ENCODE measurements at regions not wholly inside any gene's neighbourhood (a gene's known extent, or its start where the extent isn't known, plus 50 kb on each side); places are given as distances from the start of the nearest gene placed in this dataset.

DNA sequence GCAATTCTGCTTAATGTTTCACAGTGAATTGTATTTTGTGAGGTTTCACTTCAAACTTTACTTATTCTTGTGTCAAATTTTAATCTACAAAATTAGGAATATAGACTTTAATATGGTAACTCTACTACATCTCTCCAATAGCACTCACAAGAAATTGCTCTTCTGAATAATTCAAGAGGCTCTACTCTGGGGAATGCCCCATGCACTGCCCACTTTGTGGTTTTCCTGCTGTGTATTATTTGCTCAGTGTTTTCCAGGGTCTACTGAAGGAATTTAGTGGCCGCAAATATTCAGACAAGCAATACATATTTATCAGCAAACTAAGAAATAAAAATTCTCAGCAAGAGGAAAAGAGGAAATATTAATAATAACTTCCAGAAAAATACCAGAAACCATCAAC lies 611.4 kb downstream of the TNS3 start:
- H3K4me3 ChIP-seq (ENCODE audit: low read depth, low read length) = no peak overlapping the region
- TF ChIP-seq, protein P1, sequence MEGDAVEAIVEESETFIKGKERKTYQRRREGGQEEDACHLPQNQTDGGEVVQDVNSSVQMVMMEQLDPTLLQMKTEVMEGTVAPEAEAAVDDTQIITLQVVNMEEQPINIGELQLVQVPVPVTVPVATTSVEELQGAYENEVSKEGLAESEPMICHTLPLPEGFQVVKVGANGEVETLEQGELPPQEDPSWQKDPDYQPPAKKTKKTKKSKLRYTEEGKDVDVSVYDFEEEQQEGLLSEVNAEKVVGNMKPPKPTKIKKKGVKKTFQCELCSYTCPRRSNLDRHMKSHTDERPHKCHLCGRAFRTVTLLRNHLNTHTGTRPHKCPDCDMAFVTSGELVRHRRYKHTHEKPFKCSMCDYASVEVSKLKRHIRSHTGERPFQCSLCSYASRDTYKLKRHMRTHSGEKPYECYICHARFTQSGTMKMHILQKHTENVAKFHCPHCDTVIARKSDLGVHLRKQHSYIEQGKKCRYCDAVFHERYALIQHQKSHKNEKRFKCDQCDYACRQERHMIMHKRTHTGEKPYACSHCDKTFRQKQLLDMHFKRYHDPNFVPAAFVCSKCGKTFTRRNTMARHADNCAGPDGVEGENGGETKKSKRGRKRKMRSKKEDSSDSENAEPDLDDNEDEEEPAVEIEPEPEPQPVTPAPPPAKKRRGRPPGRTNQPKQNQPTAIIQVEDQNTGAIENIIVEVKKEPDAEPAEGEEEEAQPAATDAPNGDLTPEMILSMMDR (IDR thresholded peaks at IDR 0.05; ENCODE audit: low read depth, low read length) = no peak

DNA sequence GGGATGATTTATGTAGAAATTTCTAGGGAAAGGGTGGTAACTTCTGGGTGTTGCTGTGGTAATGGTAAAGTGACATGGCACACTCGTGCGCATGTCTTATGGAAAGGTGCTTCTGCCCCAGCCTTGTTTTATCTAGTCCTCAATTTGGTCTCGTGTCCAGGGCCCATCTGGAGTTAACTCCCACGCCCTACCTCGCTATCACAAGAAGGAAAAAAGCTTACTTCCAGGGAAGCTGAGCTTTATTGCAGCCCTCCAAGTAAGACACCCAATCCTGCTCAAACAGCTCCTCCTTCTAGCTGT lies 611.8 kb downstream of the TNS3 start:
- no peak overlapping the region for H3K4me3 ChIP-seq (ENCODE audit: low read depth, low read length)
- TF ChIP-seq, protein P1 (IDR thresholded peaks at IDR 0.05; ENCODE audit: low read depth, low read length) = no peak

DNA sequence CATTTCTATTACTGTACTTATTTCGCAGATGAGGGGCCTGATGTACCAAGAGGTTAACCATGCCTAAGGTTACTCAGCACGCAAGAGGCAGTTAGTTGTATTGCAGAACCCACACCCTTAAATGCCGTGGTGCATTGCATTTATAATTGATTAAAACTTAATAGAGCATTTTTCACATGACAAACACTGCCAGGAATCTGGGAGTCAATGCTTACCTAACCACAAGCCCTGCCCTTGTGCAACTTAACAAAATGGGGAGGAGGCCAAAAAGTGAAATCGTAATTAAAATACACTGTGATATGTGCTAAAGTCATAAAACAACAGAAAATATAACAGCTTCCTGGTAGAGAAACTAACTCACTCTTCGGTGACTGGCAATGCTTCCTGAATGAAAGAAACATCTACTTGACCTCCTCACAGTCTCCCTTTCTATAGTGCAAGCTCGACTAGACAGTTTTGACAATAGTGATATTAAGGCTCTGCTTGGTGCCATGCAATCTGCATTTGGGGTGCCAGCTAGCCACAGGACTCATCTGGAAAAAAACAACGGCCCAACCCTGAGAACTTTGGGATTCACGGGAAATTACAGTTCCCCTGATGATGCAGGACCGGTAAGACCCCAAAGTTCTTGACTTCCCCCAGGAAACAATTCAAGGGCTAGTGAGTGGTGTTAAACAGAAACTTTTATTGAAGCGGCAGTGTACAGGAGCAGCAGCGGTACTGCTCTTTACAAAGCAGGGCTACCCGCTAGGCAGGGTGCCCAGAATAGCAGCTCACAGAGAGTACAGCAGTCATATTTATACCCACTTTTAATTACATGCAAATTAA lies 612.4 kb downstream of the TNS3 start:
- H3K4me3 ChIP-seq (ENCODE audit: low read depth, low read length) = no peak overlapping the region
- TF ChIP-seq, protein P1 (IDR thresholded peaks at IDR 0.05; ENCODE audit: low read depth, low read length) = no peak

DNA sequence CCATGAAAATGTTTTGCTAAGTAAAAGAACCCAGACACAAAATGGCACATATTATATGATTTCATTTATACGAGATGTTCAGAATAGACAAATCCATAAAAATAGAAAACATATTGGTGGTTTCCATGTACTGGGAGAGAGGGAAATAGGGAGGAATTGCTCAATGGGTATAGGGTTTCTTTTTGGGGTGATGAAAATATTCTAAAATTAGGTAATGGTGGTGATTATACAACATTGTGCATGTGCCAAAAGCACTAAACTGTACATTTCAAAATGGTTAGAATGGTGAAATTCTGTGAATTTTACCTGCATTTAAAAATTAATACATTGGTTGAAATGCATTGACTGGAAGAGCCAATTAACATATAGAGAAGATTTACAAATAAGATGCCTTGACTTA lies 613.9 kb downstream of the TNS3 start:
- TF ChIP-seq, protein P1 (IDR thresholded peaks at IDR 0.05; ENCODE audit: low read depth, low read length) = no peak
- H3K4me3 ChIP-seq (ENCODE audit: low read depth, low read length) = no peak overlapping the region

DNA sequence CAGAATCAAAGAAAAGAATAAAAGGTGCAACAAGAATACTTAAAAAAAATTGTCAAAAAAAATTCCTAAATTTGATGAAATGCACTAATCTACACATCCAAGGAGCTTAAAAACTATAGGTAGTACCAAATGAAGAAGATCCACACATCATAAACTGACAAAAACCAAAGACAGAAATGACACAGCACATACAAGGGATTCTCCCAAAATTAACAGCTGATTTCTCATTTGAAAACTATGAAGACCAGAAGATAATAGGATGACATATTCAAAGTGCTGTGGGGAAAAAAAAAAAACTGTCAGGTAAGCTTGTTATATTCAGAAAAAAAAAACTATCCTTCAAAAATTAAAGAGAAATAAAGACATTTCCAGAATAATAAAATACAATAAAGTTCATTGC lies 618.2 kb downstream of the TNS3 start:
- no peak overlapping the region for H3K4me3 ChIP-seq (ENCODE audit: low read depth, low read length)
- TF ChIP-seq, protein P1 (IDR thresholded peaks at IDR 0.05; ENCODE audit: low read depth, low read length) = no peak

DNA sequence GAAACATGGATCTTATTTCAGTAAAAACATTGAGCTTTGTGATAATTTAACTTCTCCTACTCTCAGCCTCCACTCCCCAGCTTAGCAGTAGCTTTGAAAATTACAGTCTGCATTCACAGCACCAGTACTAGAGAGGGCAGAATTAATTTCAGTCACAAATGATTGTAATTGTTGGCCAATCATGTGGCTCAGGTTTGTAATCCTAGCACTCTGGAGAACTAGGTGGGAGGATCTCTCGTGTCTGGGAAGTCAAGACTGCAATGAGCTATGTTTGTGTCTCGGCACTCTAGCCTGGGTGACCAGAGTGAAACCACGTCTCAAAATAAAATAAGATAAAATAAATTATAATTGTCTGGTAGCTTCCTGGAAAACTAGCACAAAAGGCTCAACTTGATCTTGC lies 620.9 kb downstream of the TNS3 start:
- no peak overlapping the region for H3K4me3 ChIP-seq (ENCODE audit: low read depth, low read length)
- TF ChIP-seq, protein P1 (IDR thresholded peaks at IDR 0.05; ENCODE audit: low read depth, low read length) = no peak

DNA sequence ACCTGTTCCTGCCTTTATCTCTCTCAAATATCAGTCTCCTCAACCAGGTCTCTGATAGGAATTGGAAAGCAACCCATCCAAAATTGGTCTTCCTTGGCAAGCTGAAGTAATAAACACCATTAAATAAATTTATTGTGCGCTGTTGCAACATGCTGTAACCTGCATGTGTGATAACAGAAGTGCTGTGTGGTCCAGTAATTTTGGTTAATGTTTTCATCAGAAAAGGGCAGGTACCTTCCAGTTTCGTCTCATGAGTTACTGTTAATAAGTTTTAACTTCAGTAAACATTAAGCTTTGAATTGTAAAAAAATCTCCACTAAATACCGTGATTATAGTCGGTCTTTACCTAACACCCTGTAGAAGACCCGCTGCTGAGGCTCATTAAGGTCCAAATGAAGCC lies 624.7 kb downstream of the TNS3 start:
- TF ChIP-seq, protein P1 (IDR thresholded peaks at IDR 0.05; ENCODE audit: low read depth, low read length) = no peak
- H3K4me3 ChIP-seq (ENCODE audit: low read depth, low read length) = no peak overlapping the region

Data from WI38 (cell line).